H1 (cell line): ENCODE measurements at regions not wholly inside any gene's neighbourhood (a gene's known extent, or its start where the extent isn't known, plus 50 kb on each side); places are given as distances from the start of the nearest gene placed in this dataset.

Experiments used
- CTCF ChIA-PET: fragments of 300-600 bp; sonication (Branson Sonifier 250); formaldehyde crosslinking; loops from one replicate; lab custom pipeline; 2021; ENCODE audit not compliant: partially characterized antibody; lab: Charles Lee
- POLR2A ChIA-PET: fragments of 300-600 bp; sonication (Branson Sonifier 250); formaldehyde crosslinking; loops from one replicate; lab custom pipeline; 2021; ENCODE audit warnings: inconsistent platforms; ENCODE audit not compliant: partially characterized antibody; lab: Charles Lee
- DNase-seq, 2 experiments: peaks; one replicate each; pipeline versions ENCODE4 v3.0.0 to v3.0.0-alpha.2; 2010 to 2022; ENCODE audit warnings: low spot score in 2 of 2, low read depth in 1 of 2, mixed read lengths in 1 of 2
- FAIRE-seq: peaks from 2 replicates; lab custom pipeline; 2011; peaks lifted over from hg19 to GRCh38; lab: Jason Lieb, UNC
- H2AFZ ChIP-seq: 2 replicates; pipeline ENCODE4 v1.8.1; 2012; ENCODE audit warnings: low read length, inconsistent platforms
- H2AK5ac ChIP-seq: 2 replicates; pipeline ENCODE4 v1.6.1; 2013; ENCODE audit warnings: low read depth, low read length
- H2BK120ac ChIP-seq: replicated peaks from 2 replicates; pipeline ENCODE3; 2013; ENCODE audit warnings: low read depth, low read length, inconsistent platforms
- H2BK12ac ChIP-seq: 2 replicates; pipeline ENCODE4 v1.6.1; 2013; ENCODE audit warnings: low read depth, low read length
- H2BK15ac ChIP-seq: 2 replicates; pipeline ENCODE4 v1.6.1; 2013; ENCODE audit warnings: low read length
- H2BK20ac ChIP-seq: 2 replicates; pipeline ENCODE4 v1.6.1; 2013; ENCODE audit warnings: low read length
- H2BK5ac ChIP-seq: 2 replicates; pipeline ENCODE4 v1.6.1; 2013; ENCODE audit warnings: low read depth, low read length
- H3K14ac ChIP-seq: 2 replicates; pipeline ENCODE4 v1.6.1; 2013; ENCODE audit warnings: inconsistent platforms; ENCODE audit not compliant: insufficient read length
- H3K18ac ChIP-seq: 2 replicates; pipeline ENCODE4 v1.6.1; 2013; ENCODE audit warnings: low read length; ENCODE audit errors: extremely low read depth
- H3K23ac ChIP-seq: 2 replicates; pipeline ENCODE4 v1.6.1; 2013; ENCODE audit warnings: inconsistent platforms; ENCODE audit not compliant: insufficient read length
- H3K23me2 ChIP-seq: 2 replicates; pipeline ENCODE4 v1.6.1; 2013; ENCODE audit warnings: low read depth, low read length
- H3K27ac ChIP-seq: 2 replicates; pipeline ENCODE4 v1.6.1; 2011; ENCODE audit warnings: low read depth, low read length, inconsistent platforms
- H3K27me3 ChIP-seq, 4 experiments: replicated peaks in 1 of 4; 1 replicate in 1 of 4; 2 replicates in 3 of 4; pipeline versions ENCODE4 v1.6.1 to v1.8.1; 2011 to 2013; ENCODE audit warnings: low read length in 3 of 4, mild to moderate bottlenecking in 3 of 4, inconsistent platforms in 2 of 4, mixed read lengths in 2 of 4, moderate library complexity in 1 of 4; ENCODE audit not compliant: control insufficient read depth in 3 of 4, insufficient read depth in 3 of 4; ENCODE audit errors: extremely low read depth in 1 of 4
- H3K36me3 ChIP-seq, 4 experiments: 2 replicates each; pipeline versions ENCODE4 v1.6.1 to v1.8.1; 2011 to 2013; ENCODE audit warnings: mild to moderate bottlenecking in 4 of 4, low read length in 3 of 4, moderate library complexity in 2 of 4, control low read depth in 1 of 4, inconsistent platforms in 1 of 4; ENCODE audit not compliant: insufficient read depth in 4 of 4, control insufficient read depth in 2 of 4
- H3K4ac ChIP-seq: replicated peaks from 2 replicates; pipeline ENCODE3; 2013; ENCODE audit warnings: low read length, low read depth, mixed read lengths, inconsistent platforms; ENCODE audit not compliant: insufficient read length
- H3K4me1 ChIP-seq, 4 experiments: replicated peaks in 1 of 4; 1 replicate in 1 of 4; 2 replicates in 3 of 4; pipeline versions ENCODE4 v1.6.1 to v1.8.1; 2011 to 2013; ENCODE audit warnings: low read length in 3 of 4, inconsistent platforms in 2 of 4, mixed read lengths in 1 of 4; ENCODE audit not compliant: insufficient read depth in 4 of 4, control insufficient read depth in 3 of 4
- H3K4me2 ChIP-seq, 2 experiments: 2 replicates each; pipeline versions ENCODE4 v1.6.1 to v1.8.1; 2011 to 2013; ENCODE audit warnings: low read depth in 2 of 2, low read length in 2 of 2, control low read depth in 1 of 2, inconsistent platforms in 1 of 2, mild to moderate bottlenecking in 1 of 2; ENCODE audit not compliant: insufficient read depth in 1 of 2
- H3K4me3 ChIP-seq, 4 experiments: fragments of 200-600, 300-600 bp in 1 of 4; sonication (generic), shearing (Covaris generic), sonication (Bioruptor Twin) in 1 of 4; 2 replicates each; pipeline versions ENCODE4 v1.5.1 to v1.8.1; 2011 to 2016; ENCODE audit warnings: low read length in 4 of 4, low read depth in 3 of 4, control low read depth in 2 of 4, inconsistent platforms in 2 of 4, mild to moderate bottlenecking in 2 of 4, mixed read lengths in 1 of 4, moderate library complexity in 1 of 4; ENCODE audit not compliant: insufficient read depth in 2 of 4; ENCODE audit errors: extremely low read depth in 1 of 4
- H3K56ac ChIP-seq: replicated peaks from 2 replicates; pipeline ENCODE3; 2013; ENCODE audit warnings: low read depth, mild to moderate bottlenecking, mixed read lengths, low read length, inconsistent platforms; ENCODE audit not compliant: insufficient read length
- H3K79me1 ChIP-seq: 2 replicates; pipeline ENCODE4 v1.6.1; 2013; ENCODE audit warnings: low read depth, low read length, control low read depth
- H3K79me2 ChIP-seq, 2 experiments: 2 replicates each; pipeline versions ENCODE4 v1.6.1 to v1.8.1; 2012 to 2013; ENCODE audit warnings: low read length in 2 of 2, mild to moderate bottlenecking in 2 of 2, inconsistent platforms in 1 of 2; ENCODE audit not compliant: insufficient read depth in 2 of 2, control insufficient read depth in 1 of 2
- H3K9ac ChIP-seq, 4 experiments: replicated peaks in 1 of 4; 1 replicate in 1 of 4; 2 replicates in 3 of 4; pipeline versions ENCODE4 v1.6.1 to v1.8.1; 2011 to 2013; ENCODE audit warnings: low read depth in 3 of 4, low read length in 3 of 4, control low read depth in 2 of 4, mild to moderate bottlenecking in 2 of 4, moderate library complexity in 2 of 4, inconsistent platforms in 1 of 4; ENCODE audit errors: extremely low read depth in 1 of 4
- H3K9me3 ChIP-seq, 2 experiments: 2 replicates each; pipeline versions ENCODE4 v1.6.1 to v1.8.1; 2012 to 2013; ENCODE audit warnings: mild to moderate bottlenecking in 2 of 2, moderate library complexity in 2 of 2, control low read depth in 1 of 2, inconsistent platforms in 1 of 2, low read depth in 1 of 2, low read length in 1 of 2, mixed read lengths in 1 of 2; ENCODE audit not compliant: insufficient read depth in 2 of 2
- H4K20me1 ChIP-seq, 2 experiments: replicated peaks in 1 of 2; 2 replicates each; pipeline versions ENCODE3 to v1.8.1; 2011 to 2013; ENCODE audit warnings: inconsistent platforms in 2 of 2, low read length in 2 of 2, mild to moderate bottlenecking in 1 of 2; ENCODE audit not compliant: insufficient read depth in 2 of 2, control insufficient read depth in 1 of 2
- H4K5ac ChIP-seq: 2 replicates; pipeline ENCODE4 v1.6.1; 2013; ENCODE audit warnings: low read length, low read depth, mixed read lengths, inconsistent platforms; ENCODE audit not compliant: insufficient read length
- H4K8ac ChIP-seq: 2 replicates; pipeline ENCODE4 v1.8.0; 2013; ENCODE audit warnings: mild to moderate bottlenecking, moderate library complexity, low read length, inconsistent platforms; ENCODE audit not compliant: insufficient read depth; ENCODE audit errors: extremely low read depth
- H4K91ac ChIP-seq: replicated peaks from 2 replicates; pipeline ENCODE3; 2013; ENCODE audit warnings: low read length, mixed read lengths, inconsistent platforms; ENCODE audit not compliant: insufficient read length
- EGR1 ChIP-seq: IDR thresholded peaks from 2 replicates; pipeline ENCODE4 v1.6.1; 2011; ENCODE audit warnings: low read depth, low read length, borderline replicate concordance
- HDAC6 ChIP-seq: IDR thresholded peaks from one replicate; pipeline ENCODE4 v1.7.1; 2012; ENCODE audit warnings: low read depth, mild to moderate bottlenecking, inconsistent platforms, low read length, moderate library complexity
- KDM5A ChIP-seq: fragments of 200-600 bp; IDR thresholded peaks from 2 replicates; pipeline ENCODE4 v1.7.1; 2012; ENCODE audit warnings: mild to moderate bottlenecking, low read length, inconsistent platforms, mixed read lengths
- PHF8 ChIP-seq: fragments of 200-600 bp; sonication (generic); conservative IDR thresholded peaks from 2 replicates; pipeline ENCODE4 v1.7.1; 2012; ENCODE audit warnings: low read depth, mild to moderate bottlenecking, inconsistent platforms, low read length, moderate library complexity
- RFX5 ChIP-seq: IDR thresholded peaks from 2 replicates; pipeline ENCODE4 v1.6.1; 2011; ENCODE audit warnings: low read depth, low read length, improper control_type of control experiment, borderline replicate concordance
- RNF2 ChIP-seq: fragments of 200-900, 300-1000 bp; sonication (generic); IDR thresholded peaks from 2 replicates; pipeline ENCODE4 v1.7.1; 2016; ENCODE audit warnings: borderline replicate concordance, low read depth, mild to moderate bottlenecking, antibody characterized with exemption, low read length; ENCODE audit not compliant: poor library complexity, severe bottlenecking; ENCODE audit errors: missing control alignments
- SIRT6 ChIP-seq: IDR thresholded peaks from one replicate; pipeline ENCODE4 v1.7.1; 2012; ENCODE audit warnings: low read length, inconsistent platforms
- YY1 ChIP-seq: IDR thresholded peaks from 2 replicates; pipeline ENCODE4 v1.6.1; 2011; ENCODE audit warnings: low read depth, mild to moderate bottlenecking, low read length
- WGBS, 2 experiments: shearing (Covaris generic) in 1 of 2; methylation state at CpG; one replicate each; pipeline versions ENCODE4 v1.1.6 to v1.1.7; 2013 to 2015; ENCODE audit warnings: low lambda C conversion rate in 2 of 2, mixed read lengths in 2 of 2, inconsistent platforms in 1 of 2, low coverage in 1 of 2, missing lambda C conversion rate in 1 of 2; ENCODE audit not compliant: insufficient replicate concordance in 2 of 2, insufficient coverage in 1 of 2, insufficient read length in 1 of 2; ENCODE audit errors: extremely low coverage in 1 of 2, missing lambda C conversion rate in 1 of 2; 5-methylcytosine and 5-hydroxymethylcytosine counted together
- TF ChIP-seq, protein P1 (sequence below): IDR thresholded peaks from 2 replicates; pipeline ENCODE4 v1.6.1; 2011; ENCODE audit warnings: low read depth, mild to moderate bottlenecking, low read length; ENCODE audit not compliant: insufficient read depth
- TF ChIP-seq, protein P2 (sequence below), 3 experiments: IDR thresholded peaks; 1 replicate in 2 of 3; 2 replicates in 1 of 3; pipeline versions ENCODE4 v1.5.1 to v1.6.1; 2011; ENCODE audit warnings: low read length in 3 of 3, mild to moderate bottlenecking in 3 of 3, inconsistent platforms in 2 of 3, low read depth in 1 of 3, moderate library complexity in 1 of 3; ENCODE audit not compliant: insufficient read depth in 1 of 3; ENCODE audit errors: control extremely low read depth in 1 of 3

- FAIRE-seq (no peak), DNase-seq (peak in 1 of 2 experiments; percentile 30)
- Histone ChIP-seq H4K91ac (no peak overlapping the region), H4K8ac (no peak overlapping the region), H3K36me3 (no peaks in the 10 kb centered on the region), H4K20me1 (peaks cover 0 to 8% of the 10 kb centered on the region in 2 experiments), H2BK5ac (no peak overlapping the region), H3K9ac (no peak overlapping the region), H4K5ac (no peak overlapping the region), H2BK120ac (no peak overlapping the region), H3K23me2 (peaks cover 10% of the 10 kb centered on the region; the same call in 1 of the 2 replicates), H3K27ac (no peak overlapping the region), H3K4me2 (no peak overlapping the region), H3K79me1 (peaks cover 3% of the 10 kb centered on the region; the same call in 1 of the 2 replicates), H3K4me1 (peaks cover 0 to 14% (median 13%) of the 10 kb centered on the region in 4 experiments; a peak in 6 of 7 replicates), H2AFZ (no peak overlapping the region), H2BK20ac (no peak overlapping the region), H3K79me2 (no peaks in the 10 kb centered on the region), H2BK12ac (peak overlapping the region; percentile 80; the same call in 1 of the 2 replicates), H3K18ac (no peak overlapping the region), H2BK15ac (no peak overlapping the region), H3K27me3 (peaks cover 0 to 3% (median 0%) of the 10 kb centered on the region in 4 experiments; a peak in 1 of 7 replicates), H3K4me3 (no peak overlapping the region), H3K56ac (no peak overlapping the region), H2AK5ac (no peak overlapping the region; the same call in 1 of the 2 replicates), H3K9me3 (0 out of 4 replicates have a peak, but pooled peaks cover 0 to 6% of the 10 kb centered on the region in 2 experiments), H3K4ac (no peak overlapping the region), H3K23ac (no peak overlapping the region), H3K14ac (no peak overlapping the region)
- ChIA-PET CTCF (interaction anchor here (1.2 to 1.7 kb wide), 4 partner anchors 9 to 92 kb away, joined by 3 to 12 read pairs (median 4); no protein-coding TSS in a partner anchor), POLR2A (no interaction called here)
- 94% methylated on average over 9 of the region's 9 CpGs; no CpG with 5 or more reads in 1 of the 2 experiments for WGBS, 2 experiments
- TF ChIP-seq RFX5 (no peak), SIRT6 (no peak), PHF8 (no peak), YY1 (no peak), KDM5A (no peak), RNF2 (no peak), HDAC6 (no peak), EGR1 (no peak)
- TF ChIP-seq, protein P1, sequence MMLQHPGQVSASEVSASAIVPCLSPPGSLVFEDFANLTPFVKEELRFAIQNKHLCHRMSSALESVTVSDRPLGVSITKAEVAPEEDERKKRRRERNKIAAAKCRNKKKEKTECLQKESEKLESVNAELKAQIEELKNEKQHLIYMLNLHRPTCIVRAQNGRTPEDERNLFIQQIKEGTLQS: no peak
- TF ChIP-seq, protein P2, sequence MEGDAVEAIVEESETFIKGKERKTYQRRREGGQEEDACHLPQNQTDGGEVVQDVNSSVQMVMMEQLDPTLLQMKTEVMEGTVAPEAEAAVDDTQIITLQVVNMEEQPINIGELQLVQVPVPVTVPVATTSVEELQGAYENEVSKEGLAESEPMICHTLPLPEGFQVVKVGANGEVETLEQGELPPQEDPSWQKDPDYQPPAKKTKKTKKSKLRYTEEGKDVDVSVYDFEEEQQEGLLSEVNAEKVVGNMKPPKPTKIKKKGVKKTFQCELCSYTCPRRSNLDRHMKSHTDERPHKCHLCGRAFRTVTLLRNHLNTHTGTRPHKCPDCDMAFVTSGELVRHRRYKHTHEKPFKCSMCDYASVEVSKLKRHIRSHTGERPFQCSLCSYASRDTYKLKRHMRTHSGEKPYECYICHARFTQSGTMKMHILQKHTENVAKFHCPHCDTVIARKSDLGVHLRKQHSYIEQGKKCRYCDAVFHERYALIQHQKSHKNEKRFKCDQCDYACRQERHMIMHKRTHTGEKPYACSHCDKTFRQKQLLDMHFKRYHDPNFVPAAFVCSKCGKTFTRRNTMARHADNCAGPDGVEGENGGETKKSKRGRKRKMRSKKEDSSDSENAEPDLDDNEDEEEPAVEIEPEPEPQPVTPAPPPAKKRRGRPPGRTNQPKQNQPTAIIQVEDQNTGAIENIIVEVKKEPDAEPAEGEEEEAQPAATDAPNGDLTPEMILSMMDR (IDR thresholded peaks at IDR 0.05; ENCODE audit: control extremely low read depth in 1 of 3, insufficient read depth in 1 of 3, low read depth in 1 of 3, low read length in 3 of 3): no peak
Measured at GRCh38 chr9:135334953-135335460, 144.6 kb upstream of the PPP1R26 start.
